HG02759 (cell line): ENCODE measurements at regions not wholly inside any gene's neighbourhood (a gene's known extent, or its start where the extent isn't known, plus 50 kb on each side); places are given as distances from the start of the nearest gene placed in this dataset.

Experiments used
- ATAC-seq: cut with Tn5 transposase; IDR thresholded peaks from one replicate; pipeline ENCODE4 v1.9.1; 2021; ENCODE audit warnings: mild to moderate bottlenecking, moderate library complexity; ENCODE audit not compliant: unreplicated experiment

DNA sequence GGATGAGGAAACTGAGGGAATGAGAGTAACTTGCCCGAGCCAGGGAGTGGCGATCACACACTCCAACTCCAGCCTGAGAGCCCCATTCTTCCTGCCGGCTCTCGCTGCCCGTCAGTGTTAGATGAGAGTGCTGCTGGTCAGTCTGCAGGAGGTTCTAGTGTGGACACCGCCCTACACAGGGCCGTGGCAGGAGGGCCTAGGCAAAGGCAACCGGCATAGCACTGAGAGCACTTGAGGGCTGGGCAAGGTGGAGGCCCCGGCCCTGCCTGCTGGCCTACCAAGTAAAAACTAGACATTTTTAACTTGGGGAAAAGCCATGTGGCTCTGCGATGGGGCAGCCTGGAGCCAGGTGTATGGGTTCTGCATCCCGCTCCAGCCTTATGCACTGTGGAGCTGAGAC is 354.8 kb downstream of the SEC14L1 start:
- no peak for ATAC-seq

GRCh38 chr17:77496401-77496801 is 355.6 kb downstream of the SEC14L1 start:
- ATAC-seq, result no peak

- ATAC-seq, result no peak
Observed at GRCh38 chr17:77496831-77497577, 356.2 kb downstream of the SEC14L1 start.

DNA sequence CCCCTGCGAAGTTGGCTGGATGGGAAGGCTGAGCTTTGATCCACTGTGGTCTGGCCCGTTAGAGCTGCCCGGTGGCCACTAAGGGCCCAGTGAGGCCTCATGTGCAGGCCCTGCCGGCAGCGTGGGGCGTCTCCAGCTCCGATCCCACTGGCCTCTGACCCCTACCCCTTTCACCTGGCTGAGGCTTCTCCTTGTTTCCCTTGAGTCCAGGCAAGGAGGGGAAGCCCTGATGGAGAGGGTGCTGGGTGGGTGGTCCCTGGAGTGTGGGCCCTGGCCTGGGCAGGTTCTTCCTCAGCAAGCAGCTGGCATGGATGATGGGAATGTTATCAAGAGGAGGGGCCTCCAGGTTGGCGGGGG is 356.8 kb downstream of the SEC14L1 start:
- ATAC-seq, result no peak

DNA sequence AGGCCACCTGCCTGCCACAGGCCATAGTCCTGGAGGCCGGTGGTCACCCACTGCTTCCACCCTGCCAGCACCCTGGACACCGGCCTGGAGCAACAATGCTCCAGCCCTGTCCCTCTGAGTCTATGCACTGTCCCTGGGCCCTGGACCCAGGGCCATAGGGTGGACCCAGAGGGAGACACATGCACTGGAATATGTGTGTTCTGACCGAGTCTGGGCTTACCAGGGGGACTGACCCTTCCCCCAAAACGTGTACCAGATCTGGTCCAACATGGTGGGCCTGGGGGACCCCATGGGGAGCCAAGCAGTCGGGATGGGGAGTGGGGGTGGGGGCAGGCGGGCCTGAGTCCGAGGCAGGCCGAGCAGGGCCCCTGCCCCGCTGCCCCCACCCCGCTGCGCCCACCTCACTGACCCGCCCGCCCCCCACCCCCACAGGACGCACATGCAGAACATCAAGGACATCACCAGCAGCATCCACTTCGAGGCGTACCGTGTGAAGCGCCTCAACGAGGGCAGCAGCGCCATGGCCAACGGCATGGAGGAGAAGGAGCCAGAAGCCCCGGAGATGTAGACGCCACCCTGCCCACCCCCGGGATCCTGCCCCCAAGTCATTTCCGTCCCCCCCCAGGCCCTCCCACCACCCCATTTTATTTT is 357.4 kb downstream of the SEC14L1 start:
- ATAC-seq, result no peak

DNA sequence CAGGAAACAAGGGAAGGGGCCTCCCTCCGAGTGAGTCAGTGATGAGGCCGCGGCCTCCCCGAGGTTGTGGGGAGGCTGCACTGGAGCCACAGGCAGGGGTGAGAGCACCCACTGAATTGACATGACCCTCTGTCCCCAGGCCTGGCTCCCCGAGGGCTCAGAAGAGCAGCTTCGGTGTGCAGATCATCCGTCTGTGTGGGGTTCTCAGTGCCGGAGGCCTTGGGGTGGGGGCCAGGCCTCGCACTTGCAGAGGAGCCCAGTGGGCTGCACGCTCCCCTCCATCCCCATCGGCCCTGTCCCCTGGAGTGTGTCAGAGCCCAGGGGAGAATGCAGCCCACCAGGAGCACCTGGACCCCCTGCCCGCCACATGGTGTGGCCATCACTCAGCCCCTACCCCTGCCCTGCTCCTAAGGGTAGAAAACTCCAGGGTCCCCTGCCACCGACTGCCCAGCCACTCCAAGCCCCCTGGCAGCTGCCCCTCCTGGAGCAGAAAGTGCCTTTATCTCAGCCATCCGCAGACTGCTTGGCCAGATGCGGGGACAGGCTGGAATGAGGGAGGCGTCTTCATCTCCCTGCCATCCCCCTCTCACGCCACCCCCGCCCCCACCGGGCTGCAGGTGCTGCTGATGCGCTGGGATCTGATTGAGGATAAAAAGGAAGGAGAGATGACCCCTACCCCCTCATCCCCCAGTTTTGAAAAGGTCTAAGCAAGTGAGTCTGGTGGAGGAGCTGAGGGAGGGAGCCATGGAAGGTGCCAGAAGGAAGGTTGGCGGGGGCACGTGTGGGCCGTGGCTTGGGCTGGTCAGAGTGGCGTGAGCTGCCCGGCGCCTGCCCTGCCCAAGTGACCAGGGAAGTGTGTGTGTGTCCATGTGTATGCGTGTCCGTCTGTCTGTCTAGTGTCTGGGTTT is 358.3 kb downstream of the SEC14L1 start:
- ATAC-seq, result no peak

DNA sequence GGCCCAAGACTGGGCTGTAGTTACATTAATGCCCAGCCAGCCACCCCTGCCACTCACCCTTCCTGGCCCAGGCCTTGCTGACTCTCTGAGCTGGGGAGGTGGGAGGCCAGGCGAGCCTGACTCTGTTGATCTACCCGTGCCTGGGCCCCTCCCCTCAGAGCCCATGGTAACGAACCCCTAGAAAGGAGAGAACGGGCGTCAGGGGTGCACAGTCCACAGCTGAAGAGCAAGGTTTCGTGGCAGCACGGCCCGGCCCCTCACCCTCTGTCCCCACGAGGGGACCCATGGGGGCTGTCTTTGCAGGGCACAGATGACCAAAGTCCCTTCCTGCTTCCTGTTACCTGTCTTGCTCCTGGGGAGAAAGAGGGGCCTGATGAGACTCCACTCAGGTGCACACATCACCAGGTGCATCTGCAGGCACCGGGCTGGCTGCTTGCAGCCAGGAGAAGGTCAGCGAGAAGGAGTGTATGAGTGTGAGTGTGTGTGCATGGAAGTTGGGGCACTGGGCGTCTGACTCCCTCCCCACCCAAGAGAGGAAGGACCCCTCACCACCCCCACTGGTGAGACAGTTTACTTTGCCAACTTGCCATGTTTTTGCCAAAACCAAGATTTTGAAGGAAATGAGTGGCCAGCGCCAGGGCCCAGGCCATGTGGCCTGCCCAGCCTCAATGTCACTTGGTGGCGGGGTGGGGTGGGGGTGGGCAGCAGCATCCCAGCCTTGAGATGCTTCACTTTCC is 359.1 kb downstream of the SEC14L1 start:
- no peak for ATAC-seq

- no peak for ATAC-seq
Observed at GRCh38 chr17:77501101-77501566, 360.4 kb downstream of the SEC14L1 start.

- no peak for ATAC-seq
Observed at GRCh38 chr17:77501751-77502625, 361.2 kb downstream of the SEC14L1 start.

GRCh38 chr17:77502626-77503292 is 362.0 kb downstream of the SEC14L1 start:
- no peak for ATAC-seq

DNA sequence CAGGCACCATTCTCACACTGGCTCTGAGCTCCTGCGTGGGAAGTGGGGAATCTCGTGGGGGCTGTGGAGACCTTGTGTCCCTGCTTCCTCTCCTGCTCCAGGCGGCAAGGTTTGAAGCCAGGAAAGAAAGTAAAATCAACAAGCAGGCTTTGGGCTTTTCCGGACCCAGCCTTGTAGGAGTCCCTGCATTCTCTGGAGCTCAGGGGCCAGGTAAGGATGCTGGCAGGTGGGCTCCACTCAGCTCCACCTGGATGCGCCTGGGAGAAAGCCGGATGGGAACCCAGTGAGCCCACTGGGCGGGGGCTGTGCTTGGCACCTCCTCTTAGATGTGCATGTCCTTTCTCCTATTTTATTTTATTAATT is 362.5 kb downstream of the SEC14L1 start:
- no peak for ATAC-seq

DNA sequence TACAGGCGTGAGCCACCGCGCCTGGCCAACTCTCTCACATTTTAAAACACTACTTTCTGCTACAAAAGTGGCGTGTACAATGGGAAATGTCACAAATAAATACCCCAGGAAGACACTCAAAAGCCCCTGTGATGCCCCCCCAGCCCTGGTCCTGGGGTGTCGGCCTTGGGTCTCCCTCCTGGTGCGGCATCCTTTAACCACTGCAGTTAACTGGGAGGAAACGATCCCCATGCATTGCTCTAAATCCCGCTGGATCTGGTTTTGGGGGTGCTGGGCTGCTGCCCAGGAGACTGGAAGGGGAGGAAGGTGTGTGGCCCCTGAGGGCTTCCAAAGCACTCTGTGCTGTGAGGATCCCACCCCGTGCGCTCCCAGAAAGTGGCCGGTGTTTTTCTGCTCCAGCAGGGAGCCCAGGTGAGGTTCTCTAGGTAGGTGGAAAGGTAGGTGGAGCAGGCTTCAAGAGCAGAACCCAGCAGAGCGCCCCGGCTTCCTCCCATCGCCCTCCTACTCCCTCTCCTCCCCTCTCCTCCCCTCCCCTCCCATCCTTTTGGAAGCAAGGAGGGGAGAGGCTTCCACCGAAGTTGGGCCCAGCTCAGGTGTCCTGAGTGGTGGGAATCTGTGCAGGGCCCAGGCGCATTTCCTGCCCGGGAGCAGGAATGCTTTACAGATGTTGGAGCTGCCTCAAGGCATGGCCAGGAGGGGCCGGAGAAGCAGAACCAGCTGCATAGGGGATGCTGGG is 363.3 kb downstream of the SEC14L1 start:
- no peak for ATAC-seq

GRCh38 chr17:77504652-77505155 is 363.9 kb downstream of the SEC14L1 start:
- ATAC-seq, result no peak

DNA sequence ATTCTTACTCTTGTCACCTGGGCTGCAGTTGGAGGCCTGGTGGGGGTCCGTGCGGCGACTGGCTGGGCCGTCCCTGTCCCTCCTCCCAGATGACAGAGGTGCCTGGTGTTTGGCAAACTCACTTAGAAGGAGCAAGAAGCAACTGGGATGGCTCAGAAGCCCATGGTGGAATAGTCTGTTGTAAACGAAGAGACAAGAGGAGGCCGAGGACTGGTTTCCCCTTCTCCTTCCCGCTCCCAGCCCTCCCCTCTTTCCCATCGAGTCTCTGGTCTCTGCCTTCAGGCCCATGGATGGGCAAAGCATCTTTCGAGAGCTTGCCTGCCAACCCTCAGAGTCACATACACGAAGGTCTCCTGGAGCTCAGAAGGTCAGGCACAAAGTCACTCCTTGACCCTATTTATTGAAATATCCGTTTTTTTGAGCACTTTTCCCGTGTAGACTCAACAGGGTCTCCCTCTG is 364.4 kb downstream of the SEC14L1 start:
- ATAC-seq, result no peak

DNA sequence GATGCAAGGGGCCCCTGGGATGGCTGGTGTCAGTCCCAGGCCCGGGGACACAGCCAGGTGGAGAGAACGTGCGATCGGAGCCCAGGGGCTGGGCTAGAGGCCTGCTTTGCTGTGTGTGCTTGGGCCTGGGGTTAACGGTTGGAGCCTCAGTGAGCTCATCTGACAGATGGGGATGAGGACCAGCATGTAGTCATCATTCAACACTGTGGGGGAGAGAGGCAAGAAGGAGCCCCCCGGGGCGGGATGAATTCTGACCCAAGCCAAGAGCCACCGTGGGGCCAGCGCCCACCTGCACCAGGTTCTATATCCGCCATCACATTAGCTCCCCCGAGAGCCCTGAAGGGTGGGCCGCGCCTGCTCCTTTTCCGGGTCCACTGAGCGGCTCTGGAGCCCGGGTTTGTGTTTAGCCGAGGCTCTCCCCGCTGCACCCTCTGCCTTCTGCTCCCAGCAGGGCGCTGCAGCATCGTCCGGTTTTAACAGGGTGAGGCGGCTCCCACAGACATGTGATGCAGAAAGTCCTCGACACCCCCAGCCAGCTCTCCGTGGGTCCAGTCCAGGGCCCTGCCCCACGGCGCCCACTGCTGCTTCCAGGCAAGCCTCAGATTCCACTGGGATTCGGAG is 365.7 kb downstream of the SEC14L1 start:
- ATAC-seq, result no peak

DNA sequence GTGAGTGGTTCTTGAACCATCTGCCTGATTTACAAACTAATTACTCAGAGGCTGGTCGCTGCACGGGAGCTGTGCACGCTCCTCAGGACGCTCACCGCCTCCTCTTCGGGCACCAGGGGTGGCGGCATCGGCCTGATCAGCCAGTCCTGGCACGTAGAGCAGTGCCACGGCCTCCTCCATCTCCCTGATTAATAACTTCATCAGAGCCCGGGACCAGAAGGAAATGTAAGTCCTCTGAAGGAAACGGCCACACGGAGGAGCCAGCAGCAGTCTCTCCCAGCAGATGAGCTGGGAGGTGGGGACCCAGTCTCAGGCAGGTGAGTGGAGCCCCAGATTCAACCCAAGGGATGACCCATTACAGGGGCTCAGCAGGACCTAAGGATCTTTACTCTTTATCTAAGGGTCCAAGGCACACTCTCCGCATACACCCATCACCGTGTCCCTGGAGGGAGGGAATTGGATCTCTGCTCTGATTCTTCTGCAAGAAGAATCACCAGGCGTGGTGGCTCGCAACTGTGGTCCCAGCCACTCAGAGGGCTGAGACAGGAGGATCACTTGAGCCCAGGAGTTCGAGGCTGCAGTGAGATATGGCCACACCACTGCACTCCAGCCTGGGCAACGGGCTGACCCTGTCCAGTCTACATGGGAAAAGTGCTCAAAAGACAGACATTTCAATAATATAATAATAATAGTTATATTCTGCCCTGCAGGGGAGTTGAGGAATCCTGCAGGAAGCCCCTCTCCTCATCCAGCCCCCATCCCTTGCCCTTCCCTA is 366.5 kb downstream of the SEC14L1 start:
- ATAC-seq, result no peak

DNA sequence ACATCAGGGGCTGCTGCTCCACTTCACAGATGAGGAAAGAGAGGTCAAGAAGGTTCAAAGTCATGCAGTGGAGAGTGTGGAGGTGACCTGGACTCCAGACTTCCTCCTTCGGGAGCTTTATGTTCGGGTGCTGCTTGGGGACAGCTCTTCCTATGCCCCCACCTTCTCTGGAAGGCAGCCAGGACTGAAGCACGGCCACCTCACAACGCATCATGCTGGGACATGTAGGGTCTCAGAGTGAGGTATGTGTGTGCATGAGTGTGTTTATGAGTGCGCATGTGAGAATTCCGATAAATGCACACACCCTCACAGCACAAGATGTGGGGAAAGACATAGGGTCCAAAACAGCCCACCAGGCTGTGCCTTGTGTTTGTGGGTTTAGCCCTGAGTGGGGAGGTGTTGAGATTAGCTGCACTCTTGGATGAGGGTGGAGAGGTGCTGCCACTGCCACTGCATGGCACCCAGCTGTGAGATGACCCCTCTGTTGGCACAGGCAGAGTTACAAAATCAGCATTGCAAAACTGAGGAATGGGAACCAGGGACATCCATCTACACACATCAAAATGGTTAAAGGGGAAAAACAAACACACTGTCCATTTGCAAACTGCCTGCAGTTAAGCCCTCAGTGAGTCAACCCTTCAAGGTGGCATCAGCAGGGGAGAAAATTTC is 367.4 kb downstream of the SEC14L1 start:
- no peak for ATAC-seq
